ENCODE measurements at regions not wholly inside any gene's neighbourhood (a gene's known extent, or its start where the extent isn't known, plus 50 kb on each side); places are given as distances from the start of the nearest gene placed in this dataset.
"Not testable (repeated sequence)": the region's sequence is repeated elsewhere in the genome, so short reads cannot be mapped to it uniquely, and the experiment has no call there.

GRCh38 chr6:67888546-67888885 is 746.6 kb upstream of the ADGRB3 start:
- no peak for ATAC-seq

- no peak for ATAC-seq
Observed at GRCh38 chr6:67887747-67888545, 747.1 kb upstream of the ADGRB3 start.

- no peak for ATAC-seq
Observed at GRCh38 chr6:67887419-67887746, 747.7 kb upstream of the ADGRB3 start.

GRCh38 chr6:67886840-67887292 is 748.2 kb upstream of the ADGRB3 start:
- ATAC-seq = no peak

GRCh38 chr6:67886036-67886707 is 748.9 kb upstream of the ADGRB3 start:
- ATAC-seq = no peak

- ATAC-seq = no peak
Observed at GRCh38 chr6:67885081-67886033, 749.7 kb upstream of the ADGRB3 start.

- ATAC-seq = no peak
Observed at GRCh38 chr6:67884442-67884841, 750.6 kb upstream of the ADGRB3 start.

GRCh38 chr6:67883500-67884366 is 751.3 kb upstream of the ADGRB3 start:
- no peak for ATAC-seq

- ATAC-seq = no peak
Observed at GRCh38 chr6:67882436-67883311, 752.4 kb upstream of the ADGRB3 start.

- ATAC-seq = no peak
Observed at GRCh38 chr6:67881706-67882065, 753.4 kb upstream of the ADGRB3 start.

GRCh38 chr6:67880939-67881705 is 754.0 kb upstream of the ADGRB3 start:
- no peak for ATAC-seq

GRCh38 chr6:67880343-67880742 is 754.7 kb upstream of the ADGRB3 start:
- not testable (repeated sequence) for ATAC-seq

GRCh38 chr6:67879928-67880327 is 755.2 kb upstream of the ADGRB3 start:
- not testable (repeated sequence) for ATAC-seq

GRCh38 chr6:67879105-67879904 is 755.8 kb upstream of the ADGRB3 start:
- ATAC-seq = not testable (repeated sequence)

GRCh38 chr6:67878216-67878615 is 756.9 kb upstream of the ADGRB3 start:
- not testable (repeated sequence) for ATAC-seq

GRCh38 chr6:67877288-67877687 is 757.8 kb upstream of the ADGRB3 start:
- ATAC-seq = no peak

- no peak for ATAC-seq
Observed at GRCh38 chr6:67875877-67876383, 759.2 kb upstream of the ADGRB3 start.

GRCh38 chr6:67870321-67870720 is 764.8 kb upstream of the ADGRB3 start:
- ATAC-seq = no peak

- no peak for ATAC-seq
Observed at GRCh38 chr6:67863346-67863745, 771.7 kb upstream of the ADGRB3 start.

Measured in activated CD4-positive, CD25-positive, alpha-beta regulatory T cell treated with anti-CD3 and anti-CD28 coated beads, Interleukin-2, amount 50 U/mL, for 24 hours (primary cell).